BE2C (cell line): ENCODE measurements at regions not wholly inside any gene's neighbourhood (a gene's known extent, or its start where the extent isn't known, plus 50 kb on each side); places are given as distances from the start of the nearest gene placed in this dataset.
A peak's percentile ranks its signal among the peaks of the same experiment; 100 is the strongest.
"Not testable (repeated sequence)": the region's sequence is repeated elsewhere in the genome, so short reads cannot be mapped to it uniquely, and the experiment has no call there.

Experiments used
- DNase-seq: peaks from one replicate; pipeline ENCODE4 v3.0.0-alpha.2; 2020
- H3K27me3 ChIP-seq: fragments of 250-450 bp; sonication (Bioruptor Pico); 2 replicates; pipeline ENCODE4 v1.5.1; 2020; ENCODE audit warnings: mild to moderate bottlenecking
- H3K36me3 ChIP-seq: fragments of 250-450 bp; sonication (Bioruptor Pico); 2 replicates; pipeline ENCODE4 v1.5.1; 2020; ENCODE audit warnings: mild to moderate bottlenecking
- H3K4me1 ChIP-seq: fragments of 250-450 bp; sonication (Bioruptor Pico); 2 replicates; pipeline ENCODE4 v1.5.1; 2020
- H3K4me3 ChIP-seq: 2 replicates; pipeline ENCODE4 v1.5.1; 2011; ENCODE audit warnings: low read depth, low read length
- H3K9me3 ChIP-seq: fragments of 250-450 bp; sonication (Bioruptor Pico); 2 replicates; pipeline ENCODE4 v1.5.1; 2020
- CTCF ChIP-seq: IDR thresholded peaks from 2 replicates; pipeline ENCODE4 v1.5.1; 2012; ENCODE audit warnings: mild to moderate bottlenecking, low read depth, low read length

GRCh38 chr16:85283305-85284050 lies 171.2 kb upstream of the CIBAR2 start:
- no peak for DNase-seq
- TF ChIP-seq CTCF = no peak
- H3K4me1 ChIP-seq = peaks cover 60% of the 10 kb centered on the region
- no peak overlapping the region for H3K4me3 ChIP-seq
- no peaks in the 10 kb centered on the region for H3K9me3 ChIP-seq
- H3K36me3 ChIP-seq = no peaks in the 10 kb centered on the region; the same call in 1 of the 2 replicates
- no peaks in the 10 kb centered on the region for H3K27me3 ChIP-seq

GRCh38 chr16:85284141-85284817 lies 172.0 kb upstream of the CIBAR2 start:
- H3K36me3 ChIP-seq = no peaks in the 10 kb centered on the region; the same call in 1 of the 2 replicates
- no peaks in the 10 kb centered on the region for H3K9me3 ChIP-seq
- peaks cover 52% of the 10 kb centered on the region for H3K4me1 ChIP-seq
- DNase-seq = no peak
- H3K27me3 ChIP-seq = no peaks in the 10 kb centered on the region
- TF ChIP-seq CTCF = no peak
- no peak overlapping the region for H3K4me3 ChIP-seq

GRCh38 chr16:85285681-85286065 lies 173.4 kb upstream of the CIBAR2 start:
- no peaks in the 10 kb centered on the region; the same call in 1 of the 2 replicates for H3K36me3 ChIP-seq
- no peak overlapping the region for H3K4me3 ChIP-seq
- no peaks in the 10 kb centered on the region for H3K9me3 ChIP-seq
- no peak for DNase-seq
- H3K27me3 ChIP-seq = no peaks in the 10 kb centered on the region
- TF ChIP-seq CTCF = no peak
- H3K4me1 ChIP-seq = peaks cover 40% of the 10 kb centered on the region

GRCh38 chr16:85286066-85286831 lies 174.0 kb upstream of the CIBAR2 start:
- no peak for DNase-seq
- Histone ChIP-seq H3K4me1 (peaks cover 35% of the 10 kb centered on the region), H3K4me3 (peak overlapping the region; percentile 33), H3K36me3 (no peaks in the 10 kb centered on the region; the same call in 1 of the 2 replicates), H3K27me3 (no peaks in the 10 kb centered on the region), H3K9me3 (no peaks in the 10 kb centered on the region)
- no peak for TF ChIP-seq CTCF

- DNase-seq = peak; percentile 97
- no peak; the same call in none of the 2 replicates for TF ChIP-seq CTCF
- H3K4me3 ChIP-seq = peak overlapping the region; percentile 33
- H3K4me1 ChIP-seq = peaks cover 33% of the 10 kb centered on the region
- no peaks in the 10 kb centered on the region for H3K27me3 ChIP-seq
- no peaks in the 10 kb centered on the region for H3K9me3 ChIP-seq
- no peaks in the 10 kb centered on the region; the same call in 1 of the 2 replicates for H3K36me3 ChIP-seq
Measured at GRCh38 chr16:85286951-85287814, 174.9 kb upstream of the CIBAR2 start.

GRCh38 chr16:85287815-85288109 lies 175.5 kb upstream of the CIBAR2 start:
- peaks cover 27% of the 10 kb centered on the region for H3K4me1 ChIP-seq
- DNase-seq, H3K9me3 ChIP-seq, H3K27me3 ChIP-seq, H3K4me3 ChIP-seq, H3K36me3 ChIP-seq: not testable (repeated sequence)
